Ascending aorta (tissue), 2 donors: ENCODE measurements at regions not wholly inside any gene's neighbourhood (a gene's known extent, or its start where the extent isn't known, plus 50 kb on each side); places are given as distances from the start of the nearest gene placed in this dataset.
"Not testable (repeated sequence)": the region's sequence is repeated elsewhere in the genome, so short reads cannot be mapped to it uniquely, and the experiment has no call there.

ENCODE experiments used
- DNase-seq, 2 donors: peaks; one replicate each; pipeline ENCODE4 v3.0.0-alpha.2; 2019; ENCODE audit warnings: low spot score in 2 of 2
- H3K27ac ChIP-seq, 2 donors: fragments of 200-600 bp; sonication (generic); one replicate each; pipeline ENCODE4 v1.5.1; 2016 to 2017; ENCODE audit warnings: mild to moderate bottlenecking in 1 of 2
- H3K27me3 ChIP-seq: fragments of 200-600 bp; sonication (generic); one replicate; pipeline ENCODE4 v1.5.1; 2017
- H3K36me3 ChIP-seq, 2 donors: fragments of 200-600 bp; sonication (generic); one replicate each; pipeline ENCODE4 v1.5.1; 2016
- H3K4me1 ChIP-seq, 2 donors: fragments of 200-600 bp; sonication (generic); one replicate each; pipeline ENCODE4 v1.5.1; 2016 to 2017; ENCODE audit warnings: mild to moderate bottlenecking in 1 of 2
- H3K4me3 ChIP-seq, 2 donors: fragments of 200-600 bp; sonication (generic); one replicate each; pipeline ENCODE4 v1.5.1; 2016 to 2017; ENCODE audit warnings: mild to moderate bottlenecking in 1 of 2
- H3K9me3 ChIP-seq, 2 donors: fragments of 200-600 bp; sonication (generic); one replicate each; pipeline ENCODE4 v1.5.1; 2016
- CTCF ChIP-seq, 3 experiments: fragments of 200-600 bp in 2 of 3; fragments of 450-650 bp in 1 of 3; sonication (generic) in 2 of 3; IDR thresholded peaks; one replicate each; pipeline ENCODE4 v1.5.1; 2016 to 2019; ENCODE audit warnings: antibody characterized with exemption in 3 of 3, mild to moderate bottlenecking in 1 of 3, moderate library complexity in 1 of 3
- intact Hi-C: fragments of 100-400 bp; cut with DNase I; formaldehyde crosslinking; loops from one replicate; pipeline ENCODE4 v1.15.1; 2023

- DNase-seq, intact Hi-C loops: not testable (repeated sequence)
Measured at GRCh38 chr7:32785365-32785944, 106.1 kb downstream of the KBTBD2 start.

DNA sequence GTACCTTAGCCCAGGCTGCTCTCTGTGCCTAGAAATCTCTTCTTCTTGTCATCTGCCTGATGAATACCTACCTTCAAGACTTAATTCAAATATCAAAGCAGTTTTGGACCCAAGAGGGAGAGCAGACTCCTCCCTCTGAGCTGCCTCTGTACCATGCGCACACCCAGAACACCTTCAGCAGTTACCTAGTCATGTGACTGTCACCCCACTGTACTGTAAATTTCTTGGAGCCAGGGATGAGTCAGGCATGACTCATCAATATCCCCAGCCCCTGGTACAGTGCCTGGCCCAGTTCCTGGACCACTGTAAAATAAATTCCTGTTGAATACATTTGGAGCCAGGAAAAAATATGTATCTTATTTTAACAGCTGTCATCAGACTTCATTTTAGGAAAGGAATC, 111.7 kb downstream of the KBTBD2 start:
- H3K27ac ChIP-seq, H3K9me3 ChIP-seq, H3K36me3 ChIP-seq, H3K27me3 ChIP-seq, H3K4me3 ChIP-seq, H3K4me1 ChIP-seq, intact Hi-C loops, DNase-seq: not testable (repeated sequence)

More at GRCh38 chr7:32785365-32785944, 106.1 kb downstream of the KBTBD2 start:
- not testable (repeated sequence) for H3K27ac ChIP-seq, H3K4me3 ChIP-seq, H3K36me3 ChIP-seq, H3K4me1 ChIP-seq, H3K27me3 ChIP-seq, H3K9me3 ChIP-seq

- H3K4me1 ChIP-seq: no peaks in the 10 kb centered on the region
- H3K4me3 ChIP-seq: no peak overlapping the region
- intact Hi-C loops: no loop called here
- H3K27ac ChIP-seq: no peak overlapping the region
- no peaks in the 10 kb centered on the region for H3K36me3 ChIP-seq
- no peaks in the 10 kb centered on the region for H3K27me3 ChIP-seq
- no peak for DNase-seq
- H3K9me3 ChIP-seq: no peaks in the 10 kb centered on the region
- TF ChIP-seq CTCF (IDR thresholded peaks at IDR 0.05): no peak
Measured at GRCh38 chr7:32779167-32779566, 112.4 kb downstream of the KBTBD2 start.

- H3K9me3 ChIP-seq, intact Hi-C loops, H3K4me3 ChIP-seq, DNase-seq, H3K27me3 ChIP-seq, H3K27ac ChIP-seq, H3K4me1 ChIP-seq, H3K36me3 ChIP-seq: not testable (repeated sequence)
Measured at GRCh38 chr7:32777041-32777666, 114.4 kb downstream of the KBTBD2 start.

- H3K27ac ChIP-seq, DNase-seq, H3K4me3 ChIP-seq, H3K4me1 ChIP-seq, H3K27me3 ChIP-seq, H3K36me3 ChIP-seq, intact Hi-C loops, H3K9me3 ChIP-seq: not testable (repeated sequence)
Measured at GRCh38 chr7:32776318-32776717, 115.2 kb downstream of the KBTBD2 start.

- H3K36me3 ChIP-seq, DNase-seq, H3K4me3 ChIP-seq, intact Hi-C loops, H3K9me3 ChIP-seq, H3K4me1 ChIP-seq, H3K27me3 ChIP-seq, H3K27ac ChIP-seq: not testable (repeated sequence)
Measured at GRCh38 chr7:32775809-32776208, 115.8 kb downstream of the KBTBD2 start.

GRCh38 chr7:32774541-32774951, 117.0 kb downstream of the KBTBD2 start:
- no peak for DNase-seq
- H3K4me3 ChIP-seq: no peak overlapping the region
- H3K27me3 ChIP-seq: no peaks in the 10 kb centered on the region
- TF ChIP-seq CTCF (IDR thresholded peaks at IDR 0.05): no peak
- H3K9me3 ChIP-seq: no peaks in the 10 kb centered on the region
- no peak overlapping the region for H3K27ac ChIP-seq
- no peaks in the 10 kb centered on the region for H3K4me1 ChIP-seq
- intact Hi-C loops: no loop called here
- no peaks in the 10 kb centered on the region for H3K36me3 ChIP-seq

- H3K4me3 ChIP-seq, H3K27me3 ChIP-seq, intact Hi-C loops, H3K9me3 ChIP-seq, H3K27ac ChIP-seq, DNase-seq, H3K36me3 ChIP-seq, H3K4me1 ChIP-seq: not testable (repeated sequence)
Measured at GRCh38 chr7:32768866-32769510, 122.6 kb downstream of the KBTBD2 start.

GRCh38 chr7:32768338-32768737, 123.2 kb downstream of the KBTBD2 start:
- H3K36me3 ChIP-seq, H3K4me1 ChIP-seq, H3K4me3 ChIP-seq, intact Hi-C loops, H3K9me3 ChIP-seq, DNase-seq, H3K27ac ChIP-seq, H3K27me3 ChIP-seq: not testable (repeated sequence)
